Activated CD4-positive, alpha-beta T cell treated with anti-CD3 and anti-CD28 coated beads, Interleukin-2, Interleukin-4, amounts not matched to agents 100 ng/mL and 50 ng/mL, durations not matched to agents 16 hours and 8 hours (primary cell): ENCODE measurements at regions not wholly inside any gene's neighbourhood (a gene's known extent, or its start where the extent isn't known, plus 50 kb on each side); places are given as distances from the start of the nearest gene placed in this dataset.
"Not testable (repeated sequence)": the region's sequence is repeated elsewhere in the genome, so short reads cannot be mapped to it uniquely, and the experiment has no call there.

Experiments
- DNase-seq: peaks from one replicate; pipeline ENCODE4 v3.0.0-alpha.2; 2020; ENCODE audit warnings: low spot score

- no peak for DNase-seq
Measured at GRCh38 chr17:77821114-77821513, 137.4 kb upstream of the TNRC6C start.

GRCh38 chr17:77822302-77823030, 136.0 kb upstream of the TNRC6C start:
- no peak for DNase-seq

- no peak for DNase-seq
Measured at GRCh38 chr17:77824102-77824779, 134.3 kb upstream of the TNRC6C start.

GRCh38 chr17:77824780-77825280, 133.7 kb upstream of the TNRC6C start:
- no peak for DNase-seq

- no peak for DNase-seq
Measured at GRCh38 chr17:77825621-77826020, 132.9 kb upstream of the TNRC6C start.

- no peak for DNase-seq
Measured at GRCh38 chr17:77826132-77826873, 132.2 kb upstream of the TNRC6C start.

- no peak for DNase-seq
Measured at GRCh38 chr17:77827039-77827438, 131.5 kb upstream of the TNRC6C start.

GRCh38 chr17:77827511-77827910, 131.0 kb upstream of the TNRC6C start:
- no peak for DNase-seq

GRCh38 chr17:77828749-77829539, 129.6 kb upstream of the TNRC6C start:
- no peak for DNase-seq

- DNase-seq, result no peak
Measured at GRCh38 chr17:77829843-77830799, 128.4 kb upstream of the TNRC6C start.

- DNase-seq, result no peak
Measured at GRCh38 chr17:77830816-77831473, 127.6 kb upstream of the TNRC6C start.

- no peak for DNase-seq
Measured at GRCh38 chr17:77831474-77832179, 126.9 kb upstream of the TNRC6C start.

GRCh38 chr17:77832180-77832560, 126.3 kb upstream of the TNRC6C start:
- DNase-seq, result no peak

- DNase-seq, result no peak
Measured at GRCh38 chr17:77833769-77834168, 124.7 kb upstream of the TNRC6C start.

GRCh38 chr17:77834170-77835115, 124.1 kb upstream of the TNRC6C start:
- peak; percentile 74 for DNase-seq

- peak; percentile 72 for DNase-seq
Measured at GRCh38 chr17:77836557-77837041, 121.9 kb upstream of the TNRC6C start.

- DNase-seq, result not testable (repeated sequence)
Measured at GRCh38 chr17:77837072-77837471, 121.4 kb upstream of the TNRC6C start.

GRCh38 chr17:77837917-77838316, 120.6 kb upstream of the TNRC6C start:
- DNase-seq, result no peak
